ENCODE measurements at regions not wholly inside any gene's neighbourhood (a gene's known extent, or its start where the extent isn't known, plus 50 kb on each side); places are given as distances from the start of the nearest gene placed in this dataset.

DNA sequence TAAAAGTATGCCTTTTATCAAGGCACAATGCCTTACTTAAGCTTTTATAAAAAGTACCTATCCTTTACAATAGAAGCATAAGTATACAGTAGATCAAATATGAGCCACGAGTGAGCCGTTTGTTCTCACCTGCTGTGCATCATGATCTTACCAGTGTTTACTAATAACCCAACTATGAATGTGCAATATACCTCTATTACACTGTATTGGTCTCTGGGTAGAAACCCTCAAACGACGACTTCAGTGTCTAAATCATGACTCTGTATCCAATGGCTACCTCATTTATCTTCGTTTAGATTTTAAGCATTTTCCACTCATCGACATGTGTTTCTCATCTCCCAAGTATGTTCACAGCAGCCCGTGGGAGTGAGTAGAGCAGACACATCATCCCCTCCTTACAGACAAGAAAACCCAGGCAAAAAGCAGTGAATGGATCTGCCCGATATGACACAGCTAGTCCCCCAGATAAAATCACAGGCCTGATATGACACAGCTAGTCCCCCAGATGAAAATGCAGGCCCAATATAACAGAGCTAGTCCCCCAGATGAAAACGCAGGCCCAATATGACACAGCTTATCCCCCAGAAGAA is 279.8 kb downstream of the TNS1 start:
- DNase-seq (ENCODE audit: low read depth in 2 of 2, low spot score in 1 of 2): no peak

DNA sequence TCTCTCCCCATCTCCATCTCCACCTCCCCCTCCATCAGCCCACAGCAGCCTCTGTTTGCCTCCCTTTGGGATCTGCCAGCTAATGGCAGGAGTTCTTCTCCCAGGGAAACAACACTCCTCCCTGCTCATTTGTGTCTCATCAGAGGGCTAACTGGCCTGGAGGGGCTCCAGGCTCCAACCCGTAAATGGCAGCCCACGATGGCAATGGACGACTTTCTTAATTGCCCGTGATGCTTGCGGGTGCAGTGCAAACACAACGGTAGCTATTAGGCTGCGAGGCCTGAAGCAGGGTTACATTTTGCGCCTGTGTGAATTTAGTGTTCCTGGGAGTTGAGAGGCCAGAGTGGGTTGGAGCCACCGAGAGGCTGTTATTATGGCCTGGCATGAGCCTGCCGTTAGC is 285.1 kb downstream of the TNS1 start:
- DNase-seq (ENCODE audit: low read depth in 2 of 2, low spot score in 1 of 2): no peak

DNA sequence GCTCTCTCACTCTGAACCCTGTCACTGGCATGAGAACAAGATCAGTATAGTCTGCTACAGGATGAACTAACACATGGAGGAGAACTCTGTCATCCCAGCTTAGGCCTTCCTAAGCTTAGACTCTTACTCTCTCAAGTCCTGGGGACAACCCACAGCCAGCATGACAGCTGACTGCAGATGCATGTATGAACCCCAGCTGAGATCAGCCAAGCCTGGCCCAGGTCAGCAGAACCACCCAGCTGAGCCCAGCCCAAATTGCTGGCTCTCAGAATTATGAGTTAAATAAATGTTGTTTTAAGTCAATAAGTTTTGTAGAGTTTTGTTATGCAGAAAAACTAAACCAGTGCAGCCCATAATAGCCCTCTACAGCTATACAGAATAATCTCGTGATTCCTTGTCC is 287.3 kb downstream of the TNS1 start:
- no peak for DNase-seq (ENCODE audit: low read depth in 2 of 2, low spot score in 1 of 2)

DNA sequence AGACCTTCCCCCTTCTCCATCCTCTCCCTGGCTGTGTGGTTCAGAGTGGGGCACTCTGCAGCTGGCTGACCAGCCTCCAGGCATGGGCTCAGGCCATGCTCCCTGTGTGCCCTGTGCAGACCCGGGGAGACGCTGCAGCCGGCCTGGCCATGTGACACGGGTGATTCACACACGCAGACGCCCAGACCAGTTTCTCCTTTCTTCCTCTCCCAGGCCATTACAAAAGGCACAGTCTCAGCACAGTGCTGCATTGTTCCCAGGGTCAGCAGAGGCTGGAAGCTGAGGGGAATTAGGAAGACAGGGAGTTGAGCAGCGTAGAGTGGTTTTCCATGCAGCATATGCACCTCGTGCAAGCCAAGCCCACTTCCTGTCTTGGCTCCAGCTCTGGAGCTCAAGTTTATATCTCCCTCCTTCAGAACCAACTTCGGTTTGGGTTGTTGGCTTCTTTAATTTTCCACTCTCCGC is 288.5 kb downstream of the TNS1 start:
- no peak for DNase-seq (ENCODE audit: low read depth in 2 of 2, low spot score in 1 of 2)

DNA sequence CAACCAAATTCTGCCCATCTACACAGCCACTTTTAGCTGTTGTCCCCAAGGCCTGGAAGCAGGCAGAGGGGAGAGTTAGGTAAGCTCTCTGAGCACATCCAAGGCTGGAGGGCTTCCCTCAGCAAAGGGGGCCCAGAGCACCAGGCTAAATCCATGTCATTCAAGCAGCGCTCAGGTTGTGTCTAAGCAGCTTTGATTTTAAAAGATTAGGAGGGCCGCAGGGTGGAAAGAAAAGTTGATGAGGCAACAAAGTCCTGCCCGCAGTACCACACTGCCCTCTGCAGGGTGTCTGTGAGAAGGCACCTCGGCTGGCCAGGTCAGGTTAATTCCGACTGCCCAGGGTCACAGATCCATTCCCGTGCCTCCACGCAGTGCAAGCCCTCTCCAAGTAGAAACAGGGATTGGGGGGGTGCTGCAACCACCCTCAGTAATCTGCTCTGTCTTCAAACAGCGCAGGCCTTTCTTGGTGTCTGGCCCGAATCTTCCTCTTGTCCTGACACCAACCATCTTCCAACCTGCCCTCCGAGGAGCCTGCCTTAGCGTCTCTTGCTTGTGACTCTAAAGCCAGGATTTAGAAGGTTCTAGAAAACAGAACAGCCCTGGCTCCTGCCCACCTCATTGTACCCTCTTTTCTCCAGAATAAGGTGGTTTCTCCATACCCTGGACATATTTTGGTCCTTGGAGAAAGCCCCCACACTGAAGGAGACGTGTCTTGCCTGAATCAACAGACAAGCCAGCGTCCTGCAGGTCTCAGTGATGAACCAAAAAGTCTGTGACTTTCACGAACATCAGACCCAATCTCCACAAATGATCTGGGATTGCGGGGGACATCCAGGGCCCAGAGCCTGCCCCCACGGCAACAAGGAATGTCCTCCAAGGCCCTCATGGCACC is 289.2 kb downstream of the TNS1 start:
- peak; percentile 24 to 34 for DNase-seq (ENCODE audit: low read depth in 2 of 2, low spot score in 1 of 2)

DNA sequence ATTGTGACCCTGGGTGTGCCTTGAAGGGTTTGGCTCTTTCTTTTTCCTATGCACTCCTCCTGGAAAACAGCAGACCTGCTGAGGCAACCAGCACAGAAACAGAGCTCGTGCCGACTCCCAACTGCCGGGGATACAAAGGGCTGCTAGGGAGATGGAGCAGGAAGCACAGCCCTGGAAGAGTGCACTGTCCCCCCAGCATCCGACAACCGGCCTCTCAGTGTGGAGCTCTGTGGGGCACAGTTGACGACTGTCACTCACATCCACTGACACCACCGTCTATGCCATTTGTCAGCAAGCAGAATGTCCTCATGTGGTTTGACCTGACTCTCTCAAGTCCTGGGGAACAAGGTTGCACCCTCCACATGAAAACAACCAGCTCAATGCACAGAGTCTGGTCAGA is 290.4 kb downstream of the TNS1 start:
- no peak for DNase-seq (ENCODE audit: low read depth in 2 of 2, low spot score in 1 of 2)

DNA sequence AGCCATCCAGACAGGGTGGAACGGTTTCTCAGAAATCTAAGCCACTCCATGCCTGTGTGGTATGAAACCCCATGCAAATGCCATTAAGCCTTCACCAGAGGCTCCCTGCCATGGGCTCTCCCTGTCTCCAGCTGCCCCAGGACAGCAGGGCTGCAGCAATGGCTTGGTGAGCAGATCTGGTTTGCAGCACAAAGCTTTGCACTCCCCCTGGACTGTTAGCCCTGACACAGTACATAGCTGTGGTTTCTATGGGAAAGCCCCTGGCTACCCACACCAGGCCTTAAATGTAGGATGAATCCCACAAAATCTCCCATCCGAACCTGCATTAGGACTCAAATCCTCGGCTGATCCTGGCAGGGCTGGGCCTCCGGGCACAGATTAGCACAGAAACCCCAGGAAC is 291.6 kb downstream of the TNS1 start:
- DNase-seq (ENCODE audit: low read depth in 2 of 2, low spot score in 1 of 2): no peak

DNA sequence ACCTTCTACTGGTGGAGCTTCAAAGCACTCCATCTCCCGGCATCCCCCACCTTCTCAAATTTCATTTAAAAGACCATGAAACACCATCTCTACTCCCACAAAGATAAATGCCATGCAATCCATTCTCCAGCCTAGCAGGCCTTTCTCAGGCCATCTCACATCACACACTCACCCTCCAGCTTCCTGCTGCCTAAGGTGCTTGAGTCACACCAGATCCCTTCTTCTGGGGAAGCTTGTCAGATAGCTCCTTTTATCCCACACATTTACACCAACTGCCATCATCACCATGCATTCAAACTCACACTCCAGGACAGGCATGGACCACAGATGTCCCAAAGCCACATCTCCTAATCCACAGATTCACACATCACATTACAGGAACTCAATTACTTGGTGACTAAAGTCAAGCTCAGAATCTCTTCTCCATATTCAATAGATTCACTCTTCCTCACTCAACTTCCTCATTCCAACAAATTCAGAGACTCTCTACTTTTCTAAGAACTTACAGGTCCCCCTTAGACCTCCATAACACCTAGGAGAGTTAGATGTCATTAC is 292.5 kb downstream of the TNS1 start:
- DNase-seq (ENCODE audit: low read depth in 2 of 2, low spot score in 1 of 2): no peak

DNA sequence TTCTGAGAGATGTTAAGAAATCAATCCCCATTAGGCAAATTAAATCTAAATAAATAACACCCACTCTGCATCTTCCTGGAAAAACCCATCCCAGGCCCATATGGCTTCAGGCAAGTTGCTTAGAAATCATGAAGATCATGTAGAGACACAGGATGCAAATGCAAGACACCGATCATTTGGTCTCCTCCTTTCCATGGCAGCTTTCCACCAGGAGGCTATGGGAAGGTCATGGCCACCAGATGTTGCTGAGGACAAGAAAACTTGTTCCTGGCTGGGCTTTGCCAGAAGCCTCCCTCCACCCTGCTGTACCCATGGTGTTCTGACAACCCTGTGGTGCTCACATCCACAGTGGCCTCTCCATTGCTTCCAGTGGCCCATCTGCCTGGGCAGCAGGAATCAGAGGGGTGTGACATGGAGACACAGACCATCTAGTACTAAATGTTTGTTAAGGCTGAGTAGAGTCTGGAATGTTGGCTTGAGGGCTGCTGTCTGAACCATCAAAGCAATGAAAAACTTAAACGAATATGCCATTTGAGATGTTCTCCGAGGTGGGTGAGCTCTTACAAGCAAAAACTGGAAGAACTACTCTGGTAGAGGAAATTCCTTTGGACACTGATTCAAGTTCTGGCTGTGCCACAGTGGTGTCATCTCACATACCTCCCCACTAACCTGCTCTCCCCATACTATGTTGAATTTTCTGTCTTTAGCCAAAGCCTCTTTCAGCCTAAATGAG is 293.2 kb downstream of the TNS1 start:
- no peak for DNase-seq (ENCODE audit: low read depth in 2 of 2, low spot score in 1 of 2)

DNA sequence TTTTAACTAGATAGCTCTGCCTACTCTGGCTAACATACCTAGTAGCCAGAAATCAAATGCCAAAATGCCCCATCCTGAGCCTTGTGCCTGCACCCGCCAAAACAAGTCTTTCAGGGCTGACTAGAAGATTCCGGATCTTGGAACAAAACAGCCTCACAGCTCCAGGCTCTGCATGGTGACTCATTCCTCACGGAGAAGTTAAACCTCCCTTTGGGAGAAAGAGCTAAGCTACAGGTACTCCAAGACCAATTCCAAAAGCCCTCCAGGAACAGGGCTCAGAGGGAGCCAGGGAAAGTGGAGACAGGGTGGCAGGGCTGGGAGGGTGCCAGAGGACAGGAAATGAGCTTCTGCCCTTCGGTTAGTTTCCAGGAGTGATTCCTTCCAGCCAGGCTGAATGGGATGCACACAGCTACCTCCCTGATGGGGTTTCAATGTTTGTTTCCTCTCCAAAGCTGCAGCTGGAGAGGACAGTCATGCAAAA is 295.6 kb downstream of the TNS1 start:
- DNase-seq (ENCODE audit: low read depth in 2 of 2, low spot score in 1 of 2): no peak

DNA sequence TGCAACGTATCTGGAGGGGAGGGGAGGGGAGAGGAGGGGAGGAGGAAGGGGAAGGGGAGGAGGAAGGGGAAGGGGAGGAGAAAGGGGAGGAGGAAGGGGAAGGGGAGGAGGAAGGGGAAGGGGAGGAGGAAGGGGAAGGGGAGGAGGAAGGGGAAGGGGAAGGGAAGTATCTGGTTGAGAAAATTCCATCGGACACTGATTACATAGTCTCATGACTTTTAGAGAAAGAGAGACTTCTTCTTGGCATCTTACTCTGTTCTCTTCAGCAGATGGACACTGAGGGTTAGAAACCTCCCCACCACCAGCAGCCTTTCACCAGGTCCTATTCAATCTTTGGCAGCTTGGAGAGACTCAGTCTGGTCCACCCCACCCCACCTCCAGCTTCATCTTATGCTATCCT is 296.3 kb downstream of the TNS1 start:
- DNase-seq (ENCODE audit: low read depth in 2 of 2, low spot score in 1 of 2): no peak

DNA sequence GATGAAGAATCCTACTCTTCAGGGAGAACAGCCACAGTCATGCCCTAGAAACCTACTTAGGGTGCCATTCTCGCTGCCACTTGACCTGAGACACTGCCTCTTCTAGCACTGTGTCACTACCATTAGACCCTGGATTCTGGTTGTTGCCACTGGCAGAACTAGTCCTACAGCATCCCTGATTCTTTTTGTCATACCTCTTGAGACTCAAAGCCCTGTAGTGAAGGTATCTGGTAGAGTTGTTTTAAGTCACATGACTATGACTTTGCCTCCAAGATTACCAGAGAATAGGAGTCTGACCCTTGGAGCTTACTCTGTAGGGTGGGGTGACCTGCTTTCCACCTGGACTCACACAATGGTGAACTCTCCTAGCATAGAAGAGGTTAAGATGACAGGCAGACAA is 296.7 kb downstream of the TNS1 start:
- DNase-seq (ENCODE audit: low read depth in 2 of 2, low spot score in 1 of 2): no peak

DNA sequence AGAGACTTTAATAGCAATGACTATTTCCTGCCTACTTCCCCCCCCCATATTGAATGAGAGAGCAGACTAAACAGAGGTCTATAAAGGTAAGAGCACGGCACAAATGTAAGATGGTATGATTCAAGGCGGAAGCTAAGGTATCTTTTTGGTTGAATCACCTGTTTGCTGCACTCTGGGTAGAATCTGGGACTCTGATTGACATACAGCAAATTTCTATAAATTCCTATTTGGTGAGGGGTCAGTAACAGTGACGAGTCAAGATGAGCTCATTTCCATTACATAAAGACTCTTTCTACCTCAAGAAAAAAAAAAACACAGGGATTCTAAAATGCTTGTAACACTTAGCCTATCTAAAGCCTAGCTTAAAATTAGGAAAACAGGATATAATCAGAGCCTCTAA is 297.3 kb downstream of the TNS1 start:
- no peak for DNase-seq (ENCODE audit: low read depth in 2 of 2, low spot score in 1 of 2)

DNA sequence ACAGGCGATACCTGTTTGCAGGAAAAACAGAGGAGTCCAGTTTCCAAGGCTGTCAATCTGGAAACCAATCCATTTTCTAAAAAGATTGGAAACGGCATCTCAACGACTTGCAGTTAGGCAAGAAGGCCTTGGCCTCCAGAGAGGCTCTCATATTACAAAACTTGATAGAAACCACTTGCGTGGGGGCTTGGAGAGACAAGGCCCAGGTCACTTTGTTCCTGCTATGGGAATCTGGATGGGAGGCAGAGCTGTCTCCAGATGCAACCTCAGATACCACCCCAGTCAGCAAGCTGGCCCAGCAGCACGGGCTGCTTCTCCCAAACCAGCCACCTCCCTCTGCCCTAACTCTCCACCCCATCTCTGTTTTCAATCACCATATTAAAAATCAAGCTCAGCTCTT is 298.8 kb downstream of the TNS1 start:
- DNase-seq (ENCODE audit: low read depth in 2 of 2, low spot score in 1 of 2): no peak

DNA sequence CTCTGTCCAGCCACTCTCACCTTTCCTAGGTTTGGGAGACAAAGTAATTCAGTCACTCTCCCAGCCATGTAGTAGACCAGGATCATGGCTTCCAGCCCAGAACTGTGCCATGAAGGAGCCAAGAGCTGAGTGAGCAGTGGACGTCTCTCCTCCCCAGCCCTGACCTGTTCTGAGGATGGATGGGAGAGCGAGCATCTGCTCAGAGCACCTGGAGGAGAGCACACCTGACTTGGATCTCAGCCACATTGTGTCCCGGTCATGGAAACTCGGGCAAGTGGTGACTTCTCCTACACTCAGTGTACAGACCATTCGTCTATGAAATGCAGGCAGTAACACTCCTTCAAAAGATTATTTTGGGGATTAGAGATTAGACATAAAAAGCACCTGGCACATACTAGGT is 299.7 kb downstream of the TNS1 start:
- DNase-seq (ENCODE audit: low read depth in 2 of 2, low spot score in 1 of 2): no peak

DNA sequence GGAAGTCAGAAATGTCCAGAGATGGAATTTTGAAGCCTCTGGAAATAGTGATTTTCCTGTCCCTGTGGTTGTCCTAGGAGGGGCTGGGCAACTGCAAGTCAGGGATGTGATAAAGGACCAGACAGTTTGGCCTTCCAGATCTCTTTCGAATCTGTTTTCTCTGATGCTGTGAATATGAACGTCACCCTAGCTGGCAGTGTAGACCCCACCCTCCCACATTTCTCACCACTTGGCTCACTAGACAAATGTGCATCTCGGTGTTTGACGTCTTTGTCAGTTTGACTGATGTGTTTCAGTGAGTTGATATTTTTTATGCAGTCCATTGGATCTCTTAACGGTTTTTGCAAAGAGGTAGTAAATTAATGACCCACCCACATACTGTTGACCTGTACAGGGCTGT is 301.2 kb downstream of the TNS1 start:
- no peak for DNase-seq (ENCODE audit: low read depth in 2 of 2, low spot score in 1 of 2)

DNA sequence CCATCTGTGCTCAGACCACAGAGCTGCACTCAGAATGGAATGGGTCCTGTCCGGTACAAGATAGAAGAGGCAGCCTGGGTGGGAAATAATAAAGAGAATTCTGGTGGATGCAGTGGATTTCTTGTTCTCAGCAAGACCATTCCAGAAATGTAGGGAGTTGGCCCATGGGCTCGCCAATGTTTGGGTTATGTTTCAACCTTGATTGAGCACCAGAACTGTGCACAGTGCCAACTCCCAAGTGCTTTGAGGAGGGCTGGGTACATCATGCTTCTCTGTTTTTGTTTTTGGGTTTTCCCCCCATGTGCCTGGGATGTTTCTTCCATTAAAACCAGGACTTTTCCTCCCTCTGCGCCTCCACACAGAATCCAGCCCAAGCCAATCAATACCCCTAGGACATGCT is 304.1 kb downstream of the TNS1 start:
- no peak for DNase-seq (ENCODE audit: low read depth in 2 of 2, low spot score in 1 of 2)

DNA sequence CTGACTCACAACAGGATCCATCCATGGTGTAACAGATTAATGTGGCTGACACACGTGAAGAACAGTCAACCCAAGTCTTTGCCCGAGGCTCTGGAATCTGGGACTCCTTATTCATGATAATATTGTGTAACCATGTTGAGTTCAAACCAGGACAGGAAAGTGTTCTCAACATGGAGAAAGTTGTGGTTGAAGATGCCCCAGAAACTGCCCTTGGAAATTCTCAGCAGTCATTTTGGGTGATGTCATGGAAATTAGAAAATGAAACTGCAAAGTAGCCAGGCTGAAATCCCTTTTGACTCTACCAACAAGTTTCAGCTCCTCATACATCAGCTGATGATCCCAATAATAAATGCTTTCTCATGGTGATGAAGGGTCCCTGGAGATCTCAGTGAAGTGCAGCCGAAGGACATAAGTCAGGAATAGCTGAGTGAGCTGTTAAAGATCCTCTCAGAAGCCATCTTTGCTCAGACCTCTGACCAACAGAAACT is 307.7 kb downstream of the TNS1 start:
- no peak for DNase-seq (ENCODE audit: low read depth in 2 of 2, low spot score in 1 of 2)

DNA sequence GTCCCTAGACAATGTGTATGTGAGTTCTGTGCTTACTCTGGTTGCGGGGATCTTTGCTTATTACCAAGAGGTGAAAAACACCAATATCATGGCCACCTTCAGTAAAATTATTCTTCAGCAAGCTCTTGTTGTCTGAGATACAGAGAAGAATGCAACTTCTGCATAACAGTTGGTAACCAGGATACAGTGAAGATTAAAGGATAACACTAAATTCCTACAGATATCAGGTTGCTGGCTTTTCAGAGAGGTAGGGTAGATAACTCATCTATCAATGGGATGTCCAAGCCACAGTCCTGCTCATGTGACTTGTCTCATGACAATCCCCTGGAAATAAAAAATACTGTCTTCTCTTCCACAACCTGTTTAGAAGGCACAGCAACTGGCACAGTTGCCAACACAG is 308.5 kb downstream of the TNS1 start:
- no peak for DNase-seq (ENCODE audit: low read depth in 2 of 2, low spot score in 1 of 2)

DNA sequence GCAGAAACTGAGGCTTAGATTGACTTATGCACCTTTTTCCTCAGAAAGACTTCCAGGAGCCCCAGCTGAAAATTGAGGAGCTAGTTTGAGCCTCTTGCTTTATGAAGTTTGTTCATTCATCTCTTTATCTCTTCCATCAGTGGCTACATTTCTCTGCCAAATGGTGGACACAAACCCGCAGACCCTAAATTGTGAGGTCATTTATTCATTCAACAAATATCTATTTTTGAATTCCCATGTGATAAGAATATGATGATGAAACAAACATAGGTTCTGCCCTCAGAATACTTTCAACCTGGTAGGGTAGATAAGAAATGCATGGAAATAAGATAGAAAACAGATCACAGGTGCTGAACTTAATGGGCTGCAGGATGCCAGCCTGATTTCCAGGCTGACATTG is 309.4 kb downstream of the TNS1 start:
- DNase-seq (ENCODE audit: low read depth in 2 of 2, low spot score in 1 of 2): no peak

DNA sequence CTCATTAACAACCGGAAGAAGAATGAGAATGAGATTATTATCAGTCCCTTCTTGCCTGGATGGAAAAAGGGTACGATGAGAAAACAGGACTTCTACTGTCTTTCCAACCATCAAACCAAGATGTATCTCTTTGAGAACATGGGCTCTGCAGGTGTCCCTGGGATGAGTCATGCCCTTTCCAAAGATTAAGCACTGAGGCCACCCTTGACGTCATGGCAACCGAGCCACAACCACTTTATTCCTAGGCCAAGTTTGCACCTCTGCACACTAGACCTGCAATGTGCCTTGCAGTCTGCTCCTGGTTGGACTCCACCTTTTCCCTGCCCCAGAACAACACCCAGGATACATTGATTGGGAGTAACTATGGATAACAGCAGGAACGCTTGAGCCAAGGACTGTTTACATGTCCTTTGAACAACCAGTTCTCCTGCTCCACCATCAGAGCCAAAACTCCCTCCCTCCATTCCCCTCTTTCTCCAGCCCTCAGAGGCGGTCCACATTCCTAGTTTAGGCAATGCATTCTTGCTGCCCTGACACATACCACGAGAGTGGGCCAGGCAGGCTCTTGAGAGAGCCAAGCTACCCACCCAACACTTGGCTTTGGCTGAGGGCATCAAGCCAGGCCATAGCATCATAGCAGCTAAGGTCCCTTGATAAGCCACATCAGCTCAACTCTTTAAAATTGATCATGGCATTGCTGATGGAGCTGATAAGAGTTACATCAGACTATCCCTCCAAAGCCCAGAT is 310.7 kb downstream of the TNS1 start:
- DNase-seq (ENCODE audit: low read depth in 2 of 2, low spot score in 1 of 2): no peak

Measured in stimulated activated CD8-positive, alpha-beta memory T cell treated with anti-CD3 and anti-CD28 coated beads, Interleukin-4, amount 100 ng/mL, for 1 hour (primary cell).